ENCODE measurements at regions not wholly inside any gene's neighbourhood (a gene's known extent, or its start where the extent isn't known, plus 50 kb on each side); places are given as distances from the start of the nearest gene placed in this dataset.

DNA sequence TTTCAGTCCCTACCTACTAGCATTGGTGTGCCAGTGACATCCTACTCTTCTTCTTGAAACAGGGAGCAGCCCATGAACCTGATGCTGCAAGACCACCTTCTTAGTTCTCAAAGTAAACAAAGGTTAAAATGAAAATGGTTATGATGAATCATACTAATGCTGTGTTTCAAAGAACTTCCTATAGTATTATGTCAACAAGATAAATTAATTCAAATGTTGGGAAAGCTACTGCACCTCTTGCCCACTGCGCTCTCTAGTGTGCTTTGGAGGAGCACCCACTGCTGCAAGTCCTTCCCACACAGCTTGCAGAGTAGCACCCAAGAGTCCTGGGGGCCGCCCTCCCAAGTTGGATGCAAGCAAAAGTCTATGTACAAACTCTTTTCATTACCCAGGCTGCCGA lies 81.1 kb downstream of the CD200R1L start:
- DNase-seq (ENCODE audit: low read depth in 1 of 2, low spot score in 1 of 2) (no peak), ATAC-seq (peak in 1 of 2 experiments; percentile 50; a peak in 1 of 6 replicates), FAIRE-seq (no peak)
- Histone ChIP-seq H3K4me1 (peaks cover 24% of the 10 kb centered on the region), H3K27ac (peak overlapping the region; percentile 47 to 58; a peak in 5 of 6 replicates), H3K9me3 (no peaks in the 10 kb centered on the region), H3K4me2 (peak overlapping the region; percentile 32), H3K4me3 (no peak overlapping the region)
- ChIA-PET CTCF (interaction anchor here (1.1 to 3.5 kb wide), 5 partner anchors 8 to 48 kb away, joined by 3 to 10 read pairs (median 7); no protein-coding TSS in a partner anchor), POLR2A (no interaction called here)
- 57% methylated on average over 3 of the region's 3 CpGs for WGBS (ENCODE audit: missing lambda C conversion rate)
- TF ChIP-seq EHF (CRISPR knock-in tag; IDR thresholded peaks at IDR 0.05), result no peak
- no peak for TF ChIP-seq EHMT2 (IDR thresholded peaks at IDR 0.05; ENCODE audit: low read depth)
- peak in 1 of 2 experiments; percentile 6; a peak in 1 of 5 replicates for TF ChIP-seq RAD21 (conservative IDR thresholded peaks at IDR 0.05 in 1 of 2, IDR thresholded peaks at IDR 0.05 in 1 of 2)

DNA sequence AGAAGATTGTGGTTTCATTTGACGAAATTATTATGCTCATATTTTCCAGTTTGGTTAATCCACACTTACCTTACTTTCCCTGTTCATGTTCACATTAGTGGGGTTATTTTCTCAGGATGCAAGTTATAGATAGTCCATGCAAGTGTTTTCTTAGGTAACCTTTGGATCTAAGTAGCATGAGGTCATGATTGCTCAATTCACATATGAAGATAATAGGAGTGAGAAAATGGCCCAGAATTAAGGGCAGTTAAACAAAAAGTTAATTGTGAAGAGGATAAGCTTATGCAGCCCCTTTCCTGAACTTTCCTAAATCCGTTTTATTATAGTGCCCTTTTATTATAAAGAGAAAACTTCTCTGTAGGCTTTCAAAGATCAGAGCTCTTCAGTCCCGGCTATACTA lies 83.4 kb downstream of the CD200R1L start:
- no peak overlapping the region for H3K4me3 ChIP-seq
- peaks cover 21% of the 10 kb centered on the region for H3K4me1 ChIP-seq
- 84% methylated on average over 3 of the region's 3 CpGs for WGBS (ENCODE audit: missing lambda C conversion rate)
- no peak for ATAC-seq
- DNase-seq (ENCODE audit: low read depth in 1 of 2, low spot score in 1 of 2), result no peak
- ChIA-PET CTCF (interaction anchor here (1.1 kb wide), 1 partner anchor 11 kb away, joined by 4 read pairs; no protein-coding TSS in a partner anchor), POLR2A (no interaction called here)
- FAIRE-seq, result peak; percentile 70
- H3K4me2 ChIP-seq, result no peak overlapping the region
- no peaks in the 10 kb centered on the region for H3K9me3 ChIP-seq
- TF ChIP-seq HEYL (CRISPR knock-in tag; IDR thresholded peaks at IDR 0.05) (no peak), CEBPB (IDR thresholded peaks at IDR 0.05) (peak in 1 of 2 experiments; percentile 29; a peak in 1 of 4 replicates)
- H3K27ac ChIP-seq, result 0 out of 6 replicates have a peak overlapping the region, but pooled peaks of 1 of the 2 experiments have one; percentile 48

DNA sequence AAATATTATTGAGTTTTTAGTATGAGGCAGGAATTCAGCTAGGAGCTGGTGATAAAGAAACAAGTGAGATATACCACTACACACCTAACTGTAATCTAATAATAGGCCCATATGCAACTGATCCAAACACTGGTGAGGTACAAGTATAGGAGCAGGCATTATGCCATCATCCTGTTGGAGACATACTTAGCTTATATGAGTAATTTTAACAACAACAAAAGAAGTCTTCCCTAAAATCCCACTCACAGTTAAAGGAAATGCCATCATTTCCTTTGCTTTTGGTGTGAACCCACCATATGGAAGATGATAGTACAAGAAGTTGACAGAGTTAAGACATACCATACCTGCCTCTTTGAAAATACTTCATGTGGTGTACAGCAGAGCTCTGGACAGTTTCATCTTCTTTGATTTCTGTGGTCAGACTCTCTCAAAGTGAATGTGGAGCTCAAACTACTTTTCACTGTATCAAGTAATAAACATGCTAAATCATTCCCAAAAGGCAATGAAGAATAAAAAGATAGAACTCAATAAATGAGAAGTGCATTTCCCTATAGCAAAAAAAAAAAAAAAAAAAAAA lies 85.5 kb downstream of the CD200R1L start:
- FAIRE-seq (no peak), DNase-seq (ENCODE audit: low read depth in 1 of 2, low spot score in 1 of 2) (no peak), ATAC-seq (no peak)
- Histone ChIP-seq H3K27ac (peak overlapping the region in 1 of 2 experiments; percentile 9; a peak in 1 of 6 replicates), H3K4me1 (peaks cover 18% of the 10 kb centered on the region), H3K9me3 (peaks cover 4% of the 10 kb centered on the region; the same call in 1 of the 3 replicates), H3K4me3 (no peak overlapping the region), H3K4me2 (no peak overlapping the region)
- TF ChIP-seq, protein P1, sequence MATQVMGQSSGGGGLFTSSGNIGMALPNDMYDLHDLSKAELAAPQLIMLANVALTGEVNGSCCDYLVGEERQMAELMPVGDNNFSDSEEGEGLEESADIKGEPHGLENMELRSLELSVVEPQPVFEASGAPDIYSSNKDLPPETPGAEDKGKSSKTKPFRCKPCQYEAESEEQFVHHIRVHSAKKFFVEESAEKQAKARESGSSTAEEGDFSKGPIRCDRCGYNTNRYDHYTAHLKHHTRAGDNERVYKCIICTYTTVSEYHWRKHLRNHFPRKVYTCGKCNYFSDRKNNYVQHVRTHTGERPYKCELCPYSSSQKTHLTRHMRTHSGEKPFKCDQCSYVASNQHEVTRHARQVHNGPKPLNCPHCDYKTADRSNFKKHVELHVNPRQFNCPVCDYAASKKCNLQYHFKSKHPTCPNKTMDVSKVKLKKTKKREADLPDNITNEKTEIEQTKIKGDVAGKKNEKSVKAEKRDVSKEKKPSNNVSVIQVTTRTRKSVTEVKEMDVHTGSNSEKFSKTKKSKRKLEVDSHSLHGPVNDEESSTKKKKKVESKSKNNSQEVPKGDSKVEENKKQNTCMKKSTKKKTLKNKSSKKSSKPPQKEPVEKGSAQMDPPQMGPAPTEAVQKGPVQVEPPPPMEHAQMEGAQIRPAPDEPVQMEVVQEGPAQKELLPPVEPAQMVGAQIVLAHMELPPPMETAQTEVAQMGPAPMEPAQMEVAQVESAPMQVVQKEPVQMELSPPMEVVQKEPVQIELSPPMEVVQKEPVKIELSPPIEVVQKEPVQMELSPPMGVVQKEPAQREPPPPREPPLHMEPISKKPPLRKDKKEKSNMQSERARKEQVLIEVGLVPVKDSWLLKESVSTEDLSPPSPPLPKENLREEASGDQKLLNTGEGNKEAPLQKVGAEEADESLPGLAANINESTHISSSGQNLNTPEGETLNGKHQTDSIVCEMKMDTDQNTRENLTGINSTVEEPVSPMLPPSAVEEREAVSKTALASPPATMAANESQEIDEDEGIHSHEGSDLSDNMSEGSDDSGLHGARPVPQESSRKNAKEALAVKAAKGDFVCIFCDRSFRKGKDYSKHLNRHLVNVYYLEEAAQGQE (IDR thresholded peaks at IDR 0.05), result no peak
- TF ChIP-seq RARB (CRISPR knock-in tag; IDR thresholded peaks at IDR 0.05) (no peak), EP300 (IDR thresholded peaks at IDR 0.05) (no peak), NR3C1 (IDR thresholded peaks at IDR 0.05) (no peak), MYC (IDR thresholded peaks at IDR 0.05; ENCODE audit: borderline replicate concordance, low read length) (no peak), HDAC2 (IDR thresholded peaks at IDR 0.05) (no peak), MAFK (IDR thresholded peaks at IDR 0.05; ENCODE audit: partially characterized antibody) (no peak), TFCP2L1 (CRISPR knock-in tag; IDR thresholded peaks at IDR 0.05) (no peak), JUN (IDR thresholded peaks at IDR 0.05) (no peak), SREBF2 (IDR thresholded peaks at IDR 0.05) (no peak), CEBPB (IDR thresholded peaks at IDR 0.05) (no peak), POLR2AphosphoS2 (conservative IDR thresholded peaks at IDR 0.05; ENCODE audit: low read length) (no peak), ZC3H11A (IDR thresholded peaks at IDR 0.05) (no peak), CBX8 (IDR thresholded peaks at IDR 0.05) (no peak)
- TF ChIP-seq, protein P2, sequence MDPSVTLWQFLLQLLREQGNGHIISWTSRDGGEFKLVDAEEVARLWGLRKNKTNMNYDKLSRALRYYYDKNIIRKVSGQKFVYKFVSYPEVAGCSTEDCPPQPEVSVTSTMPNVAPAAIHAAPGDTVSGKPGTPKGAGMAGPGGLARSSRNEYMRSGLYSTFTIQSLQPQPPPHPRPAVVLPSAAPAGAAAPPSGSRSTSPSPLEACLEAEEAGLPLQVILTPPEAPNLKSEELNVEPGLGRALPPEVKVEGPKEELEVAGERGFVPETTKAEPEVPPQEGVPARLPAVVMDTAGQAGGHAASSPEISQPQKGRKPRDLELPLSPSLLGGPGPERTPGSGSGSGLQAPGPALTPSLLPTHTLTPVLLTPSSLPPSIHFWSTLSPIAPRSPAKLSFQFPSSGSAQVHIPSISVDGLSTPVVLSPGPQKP (IDR thresholded peaks at IDR 0.05; ENCODE audit: low read depth, low read length), result no peak
- TF ChIP-seq, protein P3, sequence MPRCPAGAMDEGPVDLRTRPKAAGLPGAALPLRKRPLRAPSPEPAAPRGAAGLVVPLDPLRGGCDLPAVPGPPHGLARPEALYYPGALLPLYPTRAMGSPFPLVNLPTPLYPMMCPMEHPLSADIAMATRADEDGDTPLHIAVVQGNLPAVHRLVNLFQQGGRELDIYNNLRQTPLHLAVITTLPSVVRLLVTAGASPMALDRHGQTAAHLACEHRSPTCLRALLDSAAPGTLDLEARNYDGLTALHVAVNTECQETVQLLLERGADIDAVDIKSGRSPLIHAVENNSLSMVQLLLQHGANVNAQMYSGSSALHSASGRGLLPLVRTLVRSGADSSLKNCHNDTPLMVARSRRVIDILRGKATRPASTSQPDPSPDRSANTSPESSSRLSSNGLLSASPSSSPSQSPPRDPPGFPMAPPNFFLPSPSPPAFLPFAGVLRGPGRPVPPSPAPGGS (IDR thresholded peaks at IDR 0.05), result no peak
- TF ChIP-seq, protein P4, sequence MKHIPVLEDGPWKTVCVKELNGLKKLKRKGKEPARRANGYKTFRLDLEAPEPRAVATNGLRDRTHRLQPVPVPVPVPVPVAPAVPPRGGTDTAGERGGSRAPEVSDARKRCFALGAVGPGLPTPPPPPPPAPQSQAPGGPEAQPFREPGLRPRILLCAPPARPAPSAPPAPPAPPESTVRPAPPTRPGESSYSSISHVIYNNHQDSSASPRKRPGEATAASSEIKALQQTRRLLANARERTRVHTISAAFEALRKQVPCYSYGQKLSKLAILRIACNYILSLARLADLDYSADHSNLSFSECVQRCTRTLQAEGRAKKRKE (CRISPR knock-in tag; IDR thresholded peaks at IDR 0.05; ENCODE audit: low read depth), result no peak
- TF ChIP-seq, protein P5, sequence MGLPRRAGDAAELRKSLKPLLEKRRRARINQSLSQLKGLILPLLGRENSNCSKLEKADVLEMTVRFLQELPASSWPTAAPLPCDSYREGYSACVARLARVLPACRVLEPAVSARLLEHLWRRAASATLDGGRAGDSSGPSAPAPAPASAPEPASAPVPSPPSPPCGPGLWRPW (IDR thresholded peaks at IDR 0.05), result no peak
- TF ChIP-seq, protein P6, sequence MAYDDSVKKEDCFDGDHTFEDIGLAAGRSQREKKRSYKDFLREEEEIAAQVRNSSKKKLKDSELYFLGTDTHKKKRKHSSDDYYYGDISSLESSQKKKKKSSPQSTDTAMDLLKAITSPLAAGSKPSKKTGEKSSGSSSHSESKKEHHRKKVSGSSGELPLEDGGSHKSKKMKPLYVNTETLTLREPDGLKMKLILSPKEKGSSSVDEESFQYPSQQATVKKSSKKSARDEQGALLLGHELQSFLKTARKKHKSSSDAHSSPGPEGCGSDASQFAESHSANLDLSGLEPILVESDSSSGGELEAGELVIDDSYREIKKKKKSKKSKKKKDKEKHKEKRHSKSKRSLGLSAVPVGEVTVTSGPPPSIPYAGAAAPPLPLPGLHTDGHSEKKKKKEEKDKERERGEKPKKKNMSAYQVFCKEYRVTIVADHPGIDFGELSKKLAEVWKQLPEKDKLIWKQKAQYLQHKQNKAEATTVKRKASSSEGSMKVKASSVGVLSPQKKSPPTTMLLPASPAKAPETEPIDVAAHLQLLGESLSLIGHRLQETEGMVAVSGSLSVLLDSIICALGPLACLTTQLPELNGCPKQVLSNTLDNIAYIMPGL (CRISPR knock-in tag; IDR thresholded peaks at IDR 0.05; ENCODE audit: borderline replicate concordance), result no peak
- CTCF ChIA-PET, result interaction anchor here (0.8 to 2.7 kb wide), 4 partner anchors 8 to 218 kb away, joined by 3 to 10 read pairs (median 6); no protein-coding TSS in a partner anchor
- POLR2A ChIA-PET, result interaction anchor here (0.7 kb wide), 1 partner anchor 468 kb away, joined by 3 read pairs; no protein-coding TSS in a partner anchor

Measured in A549 (cell line).